ENCODE measurements at regions not wholly inside any gene's neighbourhood (a gene's known extent, or its start where the extent isn't known, plus 50 kb on each side); places are given as distances from the start of the nearest gene placed in this dataset.

- H3K9me3 ChIP-seq = no peaks in the 10 kb centered on the region
- ChIA-PET CTCF (no interaction called here), POLR2A (no interaction called here)
- no peak for ATAC-seq
- no peak for DNase-seq (ENCODE audit: low read depth in 1 of 2, low spot score in 1 of 2)
- H3K27ac ChIP-seq = no peak overlapping the region
- peaks cover 17% of the 10 kb centered on the region for H3K4me1 ChIP-seq
- no peak overlapping the region for H3K4me2 ChIP-seq
- FAIRE-seq = no peak
- no peak overlapping the region for H3K4me3 ChIP-seq
- TF ChIP-seq, protein P1, sequence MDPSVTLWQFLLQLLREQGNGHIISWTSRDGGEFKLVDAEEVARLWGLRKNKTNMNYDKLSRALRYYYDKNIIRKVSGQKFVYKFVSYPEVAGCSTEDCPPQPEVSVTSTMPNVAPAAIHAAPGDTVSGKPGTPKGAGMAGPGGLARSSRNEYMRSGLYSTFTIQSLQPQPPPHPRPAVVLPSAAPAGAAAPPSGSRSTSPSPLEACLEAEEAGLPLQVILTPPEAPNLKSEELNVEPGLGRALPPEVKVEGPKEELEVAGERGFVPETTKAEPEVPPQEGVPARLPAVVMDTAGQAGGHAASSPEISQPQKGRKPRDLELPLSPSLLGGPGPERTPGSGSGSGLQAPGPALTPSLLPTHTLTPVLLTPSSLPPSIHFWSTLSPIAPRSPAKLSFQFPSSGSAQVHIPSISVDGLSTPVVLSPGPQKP (IDR thresholded peaks at IDR 0.05; ENCODE audit: low read depth, low read length) = no peak
- TF ChIP-seq MYC (IDR thresholded peaks at IDR 0.05; ENCODE audit: borderline replicate concordance, low read length) = no peak
- no peak for TF ChIP-seq ZFP36 (IDR thresholded peaks at IDR 0.05; ENCODE audit: borderline replicate concordance, partially characterized antibody)
- no peak for TF ChIP-seq HOXB5 (CRISPR knock-in tag; IDR thresholded peaks at IDR 0.05)
- no peak for TF ChIP-seq JUNB (IDR thresholded peaks at IDR 0.05)
- TF ChIP-seq CTCF (IDR thresholded peaks at IDR 0.05) = no peak
- TF ChIP-seq HDAC2 (IDR thresholded peaks at IDR 0.05) = no peak
- no peak for TF ChIP-seq KDM1A (IDR thresholded peaks at IDR 0.05; ENCODE audit: low read depth)
- TF ChIP-seq JUN (IDR thresholded peaks at IDR 0.05) = no peak
- no peak for TF ChIP-seq MAFK (IDR thresholded peaks at IDR 0.05; ENCODE audit: partially characterized antibody)
- no peak for TF ChIP-seq CEBPB (IDR thresholded peaks at IDR 0.05)
- TF ChIP-seq GATA3 (IDR thresholded peaks at IDR 0.05; ENCODE audit: borderline replicate concordance) = no peak
- TF ChIP-seq, protein P2, sequence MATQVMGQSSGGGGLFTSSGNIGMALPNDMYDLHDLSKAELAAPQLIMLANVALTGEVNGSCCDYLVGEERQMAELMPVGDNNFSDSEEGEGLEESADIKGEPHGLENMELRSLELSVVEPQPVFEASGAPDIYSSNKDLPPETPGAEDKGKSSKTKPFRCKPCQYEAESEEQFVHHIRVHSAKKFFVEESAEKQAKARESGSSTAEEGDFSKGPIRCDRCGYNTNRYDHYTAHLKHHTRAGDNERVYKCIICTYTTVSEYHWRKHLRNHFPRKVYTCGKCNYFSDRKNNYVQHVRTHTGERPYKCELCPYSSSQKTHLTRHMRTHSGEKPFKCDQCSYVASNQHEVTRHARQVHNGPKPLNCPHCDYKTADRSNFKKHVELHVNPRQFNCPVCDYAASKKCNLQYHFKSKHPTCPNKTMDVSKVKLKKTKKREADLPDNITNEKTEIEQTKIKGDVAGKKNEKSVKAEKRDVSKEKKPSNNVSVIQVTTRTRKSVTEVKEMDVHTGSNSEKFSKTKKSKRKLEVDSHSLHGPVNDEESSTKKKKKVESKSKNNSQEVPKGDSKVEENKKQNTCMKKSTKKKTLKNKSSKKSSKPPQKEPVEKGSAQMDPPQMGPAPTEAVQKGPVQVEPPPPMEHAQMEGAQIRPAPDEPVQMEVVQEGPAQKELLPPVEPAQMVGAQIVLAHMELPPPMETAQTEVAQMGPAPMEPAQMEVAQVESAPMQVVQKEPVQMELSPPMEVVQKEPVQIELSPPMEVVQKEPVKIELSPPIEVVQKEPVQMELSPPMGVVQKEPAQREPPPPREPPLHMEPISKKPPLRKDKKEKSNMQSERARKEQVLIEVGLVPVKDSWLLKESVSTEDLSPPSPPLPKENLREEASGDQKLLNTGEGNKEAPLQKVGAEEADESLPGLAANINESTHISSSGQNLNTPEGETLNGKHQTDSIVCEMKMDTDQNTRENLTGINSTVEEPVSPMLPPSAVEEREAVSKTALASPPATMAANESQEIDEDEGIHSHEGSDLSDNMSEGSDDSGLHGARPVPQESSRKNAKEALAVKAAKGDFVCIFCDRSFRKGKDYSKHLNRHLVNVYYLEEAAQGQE (IDR thresholded peaks at IDR 0.05) = no peak
- TF ChIP-seq HEYL (CRISPR knock-in tag; IDR thresholded peaks at IDR 0.05) = no peak
- TF ChIP-seq RCOR1 (IDR thresholded peaks at IDR 0.05; ENCODE audit: low read depth, low read length) = no peak
- TF ChIP-seq POLR2AphosphoS2 (conservative IDR thresholded peaks at IDR 0.05; ENCODE audit: low read length) = no peak
- no peak for TF ChIP-seq MAX (IDR thresholded peaks at IDR 0.05)
- WGBS (ENCODE audit: missing lambda C conversion rate) = 92% methylated on average over 13 of the region's 13 CpGs
These were observed 53.1 kb upstream of the SPRY1 start for GRCh38 chr4:123343400-123344041.

- 67% methylated on average over 9 of the region's 9 CpGs for WGBS (ENCODE audit: missing lambda C conversion rate)
- H3K9me3 ChIP-seq = no peaks in the 10 kb centered on the region
- ChIA-PET POLR2A (no interaction called here), CTCF (no interaction called here)
- DNase-seq (ENCODE audit: low read depth in 1 of 2, low spot score in 1 of 2) = no peak
- no peak for FAIRE-seq
- H3K4me3 ChIP-seq = no peak overlapping the region
- ATAC-seq = no peak
- H3K4me1 ChIP-seq = peaks cover 7% of the 10 kb centered on the region
- H3K27ac ChIP-seq = no peak overlapping the region
- H3K4me2 ChIP-seq = no peak overlapping the region
- TF ChIP-seq NFE2L2 (conservative IDR thresholded peaks at IDR 0.05; ENCODE audit: low read length) (no peak), ZC3H11A (IDR thresholded peaks at IDR 0.05) (no peak), MAFK (IDR thresholded peaks at IDR 0.05; ENCODE audit: partially characterized antibody) (no peak), SREBF2 (IDR thresholded peaks at IDR 0.05) (no peak), ZSCAN20 (CRISPR knock-in tag; IDR thresholded peaks at IDR 0.05) (no peak), MAZ (IDR thresholded peaks at IDR 0.05; ENCODE audit: borderline replicate concordance, low read depth, low read length) (no peak), CTCF (IDR thresholded peaks at IDR 0.05) (no peak)
- TF ChIP-seq, protein P3, sequence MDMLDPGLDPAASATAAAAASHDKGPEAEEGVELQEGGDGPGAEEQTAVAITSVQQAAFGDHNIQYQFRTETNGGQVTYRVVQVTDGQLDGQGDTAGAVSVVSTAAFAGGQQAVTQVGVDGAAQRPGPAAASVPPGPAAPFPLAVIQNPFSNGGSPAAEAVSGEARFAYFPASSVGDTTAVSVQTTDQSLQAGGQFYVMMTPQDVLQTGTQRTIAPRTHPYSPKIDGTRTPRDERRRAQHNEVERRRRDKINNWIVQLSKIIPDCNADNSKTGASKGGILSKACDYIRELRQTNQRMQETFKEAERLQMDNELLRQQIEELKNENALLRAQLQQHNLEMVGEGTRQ (IDR thresholded peaks at IDR 0.05) = no peak
- TF ChIP-seq, protein P1 (IDR thresholded peaks at IDR 0.05; ENCODE audit: low read depth, low read length) = no peak
- TF ChIP-seq, protein P4, sequence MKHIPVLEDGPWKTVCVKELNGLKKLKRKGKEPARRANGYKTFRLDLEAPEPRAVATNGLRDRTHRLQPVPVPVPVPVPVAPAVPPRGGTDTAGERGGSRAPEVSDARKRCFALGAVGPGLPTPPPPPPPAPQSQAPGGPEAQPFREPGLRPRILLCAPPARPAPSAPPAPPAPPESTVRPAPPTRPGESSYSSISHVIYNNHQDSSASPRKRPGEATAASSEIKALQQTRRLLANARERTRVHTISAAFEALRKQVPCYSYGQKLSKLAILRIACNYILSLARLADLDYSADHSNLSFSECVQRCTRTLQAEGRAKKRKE (CRISPR knock-in tag; IDR thresholded peaks at IDR 0.05; ENCODE audit: low read depth) = no peak
These were observed 51.3 kb upstream of the SPRY1 start for GRCh38 chr4:123345137-123345934.
